ENCODE measurements at regions not wholly inside any gene's neighbourhood (a gene's known extent, or its start where the extent isn't known, plus 50 kb on each side); places are given as distances from the start of the nearest gene placed in this dataset.

DNA sequence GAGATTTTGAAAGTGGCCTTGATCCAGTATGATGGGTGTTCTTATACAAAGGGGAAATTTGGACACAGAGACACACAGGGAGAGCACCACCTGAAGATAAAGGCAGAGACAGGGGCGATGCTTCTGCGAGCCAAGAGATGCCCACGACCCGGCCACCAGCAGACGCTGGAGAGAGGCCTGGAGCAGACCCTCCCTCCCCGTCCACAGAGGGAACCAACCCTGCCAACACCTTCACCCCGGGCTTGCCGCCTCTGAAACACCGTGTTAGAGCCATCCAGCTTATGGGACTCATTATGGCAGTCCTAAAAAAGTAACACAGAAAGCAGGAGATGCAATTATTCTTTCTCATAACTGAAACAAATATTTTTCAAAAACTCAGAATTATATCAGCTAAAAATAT is 303.3 kb upstream of the SHH start:
- no peak for TF ChIP-seq EZH2 (IDR thresholded peaks at IDR 0.05; ENCODE audit: borderline replicate concordance, insufficient read depth, low read depth, low read length, poor library complexity, severe bottlenecking)
- TF ChIP-seq, protein P1, sequence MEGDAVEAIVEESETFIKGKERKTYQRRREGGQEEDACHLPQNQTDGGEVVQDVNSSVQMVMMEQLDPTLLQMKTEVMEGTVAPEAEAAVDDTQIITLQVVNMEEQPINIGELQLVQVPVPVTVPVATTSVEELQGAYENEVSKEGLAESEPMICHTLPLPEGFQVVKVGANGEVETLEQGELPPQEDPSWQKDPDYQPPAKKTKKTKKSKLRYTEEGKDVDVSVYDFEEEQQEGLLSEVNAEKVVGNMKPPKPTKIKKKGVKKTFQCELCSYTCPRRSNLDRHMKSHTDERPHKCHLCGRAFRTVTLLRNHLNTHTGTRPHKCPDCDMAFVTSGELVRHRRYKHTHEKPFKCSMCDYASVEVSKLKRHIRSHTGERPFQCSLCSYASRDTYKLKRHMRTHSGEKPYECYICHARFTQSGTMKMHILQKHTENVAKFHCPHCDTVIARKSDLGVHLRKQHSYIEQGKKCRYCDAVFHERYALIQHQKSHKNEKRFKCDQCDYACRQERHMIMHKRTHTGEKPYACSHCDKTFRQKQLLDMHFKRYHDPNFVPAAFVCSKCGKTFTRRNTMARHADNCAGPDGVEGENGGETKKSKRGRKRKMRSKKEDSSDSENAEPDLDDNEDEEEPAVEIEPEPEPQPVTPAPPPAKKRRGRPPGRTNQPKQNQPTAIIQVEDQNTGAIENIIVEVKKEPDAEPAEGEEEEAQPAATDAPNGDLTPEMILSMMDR (IDR thresholded peaks at IDR 0.05) = no peak

All from B cell (primary cell).